Dedifferentiated amniotic fluid mesenchymal stem cell (primary cell): ENCODE measurements at regions not wholly inside any gene's neighbourhood (a gene's known extent, or its start where the extent isn't known, plus 50 kb on each side); places are given as distances from the start of the nearest gene placed in this dataset.
A peak's percentile ranks its signal among the peaks of the same experiment; 100 is the strongest.

Experiments
- DNase-seq: peaks from one replicate; pipeline ENCODE4 v3.0.0-alpha.2; 2016; ENCODE audit errors: extremely low spot score

DNA sequence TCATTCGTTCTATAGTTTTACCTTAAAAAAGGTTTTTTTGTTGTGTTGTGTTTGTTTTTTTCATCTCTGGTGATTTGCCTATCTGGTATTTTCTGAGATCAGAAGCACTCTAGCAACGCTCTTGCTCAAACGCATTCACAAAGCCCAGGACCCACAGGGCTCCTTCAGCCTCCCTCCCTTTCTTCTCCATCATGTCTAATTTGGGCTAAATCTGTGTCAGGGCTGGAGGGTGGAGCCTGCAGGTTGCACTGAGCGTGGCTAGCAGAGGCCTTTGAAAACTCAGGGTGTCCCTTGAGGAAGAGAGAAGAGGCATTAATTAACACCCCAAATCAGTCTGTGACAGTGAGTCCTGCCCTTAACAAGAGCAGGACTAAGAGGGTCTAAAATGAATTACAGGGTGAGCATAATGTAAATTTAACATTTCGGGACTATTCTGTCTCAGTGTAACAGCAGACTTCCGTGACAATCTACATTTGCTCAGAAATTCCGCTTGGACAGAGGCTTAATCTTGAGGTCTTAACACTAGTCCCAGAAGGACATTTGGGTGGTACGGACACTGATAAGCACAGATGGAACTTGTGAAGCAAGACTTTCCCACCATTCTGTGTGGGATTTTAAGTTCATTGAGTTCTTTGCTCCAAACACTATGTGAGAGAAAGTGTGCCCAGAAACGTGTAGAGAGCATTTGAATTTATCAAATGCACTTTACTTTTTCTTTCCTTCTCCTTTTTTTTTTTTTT is 174.4 kb upstream of the APCDD1 start:
- DNase-seq = no peak

DNA sequence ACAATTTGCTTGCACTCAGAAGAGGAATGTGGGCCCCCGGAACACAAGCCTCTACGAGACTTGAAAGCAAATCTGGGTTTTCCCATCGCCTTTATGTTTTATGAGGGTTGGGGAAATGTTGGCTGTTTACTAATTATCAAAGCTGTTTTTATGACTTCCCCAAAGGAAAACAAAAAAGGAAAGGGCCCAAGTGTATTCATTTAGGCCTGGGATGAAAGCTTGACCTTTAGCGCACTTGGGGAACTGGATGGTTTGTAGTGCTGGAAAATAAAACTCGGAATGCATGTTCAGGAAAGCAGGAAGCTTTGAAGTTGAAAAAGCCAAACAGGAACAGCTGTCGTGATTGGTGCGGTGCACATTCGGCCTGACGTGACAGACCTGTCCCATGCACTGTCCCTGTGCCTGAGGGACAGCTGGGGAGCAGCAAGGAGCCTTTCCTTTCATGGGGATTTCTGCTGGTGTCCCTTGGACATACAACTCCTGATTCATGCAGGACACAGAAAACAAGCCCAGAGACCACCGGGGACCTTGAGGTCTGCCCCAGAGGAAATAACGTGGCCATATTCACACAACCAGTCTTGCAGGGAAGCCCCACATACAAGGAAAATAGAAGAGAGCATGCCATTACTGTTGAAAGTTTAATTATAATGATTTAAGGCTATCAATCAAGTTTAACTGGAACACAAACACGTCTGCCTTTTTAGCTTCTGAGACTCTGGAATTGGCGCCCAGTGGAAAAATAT is 169.7 kb upstream of the APCDD1 start:
- DNase-seq = no peak

- DNase-seq = no peak
These were observed 169.2 kb upstream of the APCDD1 start for GRCh38 chr18:10285283-10285640.

- DNase-seq = no peak
These were observed 167.8 kb upstream of the APCDD1 start for GRCh38 chr18:10286580-10287150.

GRCh38 chr18:10289251-10289650 is 165.2 kb upstream of the APCDD1 start:
- DNase-seq = no peak

- DNase-seq = no peak
These were observed 164.3 kb upstream of the APCDD1 start for GRCh38 chr18:10289951-10290637.

DNA sequence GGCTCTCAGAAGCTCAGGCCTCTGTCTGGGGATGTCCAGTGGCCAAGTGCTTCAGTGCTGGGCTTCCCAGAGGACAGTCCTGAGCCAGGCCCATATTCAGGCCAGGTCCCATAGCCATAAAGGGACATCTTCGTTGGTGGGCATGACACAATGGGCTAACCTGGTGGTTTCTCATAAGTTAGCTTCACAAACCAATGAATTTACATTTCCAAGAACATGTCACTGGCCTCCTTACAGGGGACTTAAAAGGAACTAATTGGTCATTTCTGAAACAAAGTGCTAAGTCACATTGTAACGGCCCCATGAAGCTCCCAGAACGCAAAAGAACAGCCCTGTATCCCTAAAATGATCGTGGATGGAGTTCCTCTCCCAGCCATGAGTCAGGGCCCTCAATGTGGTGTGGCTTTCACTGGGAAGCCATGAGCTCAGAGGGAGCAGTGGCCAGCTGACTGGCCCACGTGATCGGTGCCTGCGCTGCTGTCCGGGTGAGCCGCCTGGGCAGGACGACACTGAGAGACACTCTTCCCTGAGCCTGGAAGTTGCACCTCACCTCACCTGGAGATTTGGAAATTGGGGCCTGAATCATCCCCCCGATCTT is 163.7 kb upstream of the APCDD1 start:
- no peak for DNase-seq

GRCh38 chr18:10291568-10291981 is 162.9 kb upstream of the APCDD1 start:
- DNase-seq = no peak

- DNase-seq = no peak
These were observed 160.5 kb upstream of the APCDD1 start for GRCh38 chr18:10293966-10294365.

DNA sequence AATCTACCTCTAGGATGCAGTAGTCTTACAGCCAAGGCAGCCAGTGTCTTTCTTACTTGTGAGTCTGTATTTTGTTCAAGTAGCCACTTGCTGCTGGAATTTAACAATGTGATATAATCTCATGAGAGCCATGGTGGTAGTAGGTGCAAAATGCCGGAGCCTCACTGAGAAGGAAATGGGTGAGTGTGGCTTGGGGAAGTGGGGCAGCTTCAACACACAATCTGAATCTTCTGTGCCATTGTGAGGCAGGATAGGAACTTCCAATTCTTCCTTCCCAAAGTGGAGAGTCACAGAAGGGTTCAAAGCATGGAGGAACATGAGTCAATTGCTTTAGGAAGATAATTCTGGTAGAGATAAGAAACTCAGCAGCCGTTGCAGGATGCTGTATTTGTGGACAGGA is 158.7 kb upstream of the APCDD1 start:
- no peak for DNase-seq

GRCh38 chr18:10296491-10296890 is 157.9 kb upstream of the APCDD1 start:
- no peak for DNase-seq

DNA sequence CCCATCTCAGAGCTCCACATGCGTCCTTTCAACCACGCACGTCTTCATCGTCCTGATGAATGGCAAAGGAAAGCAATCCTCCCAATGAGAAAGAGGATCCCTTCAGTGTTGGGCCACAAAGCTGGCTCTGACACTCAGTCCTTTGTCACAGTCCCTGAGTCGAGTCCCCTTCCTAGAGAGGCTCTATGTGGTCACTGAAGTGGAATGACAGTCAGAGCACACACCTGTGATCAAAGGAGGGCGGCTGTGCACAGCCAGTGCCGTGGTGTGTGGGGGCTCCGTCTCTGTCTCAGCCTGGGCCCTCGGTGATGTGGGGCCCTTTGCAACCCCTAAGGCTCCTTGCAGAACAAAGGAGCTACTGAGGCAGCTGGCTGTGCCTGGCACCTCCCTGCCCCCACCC is 157.3 kb upstream of the APCDD1 start:
- no peak for DNase-seq

GRCh38 chr18:10298346-10298745 is 156.1 kb upstream of the APCDD1 start:
- DNase-seq = no peak

GRCh38 chr18:10299643-10300042 is 154.8 kb upstream of the APCDD1 start:
- DNase-seq = no peak

DNA sequence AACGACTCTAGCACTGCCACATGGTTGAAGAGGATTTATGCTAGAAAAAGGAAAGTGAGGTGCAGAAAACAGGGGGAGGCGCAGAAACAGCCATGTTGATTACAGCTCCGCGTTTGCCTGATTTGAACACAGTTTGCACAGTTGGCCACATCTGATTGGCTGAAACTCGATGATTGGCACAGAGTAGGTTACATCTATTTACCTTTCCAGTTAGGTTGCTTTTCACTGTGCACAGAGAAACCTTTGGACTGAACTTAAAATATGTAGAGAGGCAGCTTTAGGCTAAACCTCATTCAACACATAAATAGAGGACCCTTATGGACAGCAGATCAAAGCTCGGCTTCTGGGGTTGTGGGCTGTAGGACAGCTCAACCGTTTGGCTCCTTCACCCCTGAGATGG is 153.7 kb upstream of the APCDD1 start:
- DNase-seq = no peak

DNA sequence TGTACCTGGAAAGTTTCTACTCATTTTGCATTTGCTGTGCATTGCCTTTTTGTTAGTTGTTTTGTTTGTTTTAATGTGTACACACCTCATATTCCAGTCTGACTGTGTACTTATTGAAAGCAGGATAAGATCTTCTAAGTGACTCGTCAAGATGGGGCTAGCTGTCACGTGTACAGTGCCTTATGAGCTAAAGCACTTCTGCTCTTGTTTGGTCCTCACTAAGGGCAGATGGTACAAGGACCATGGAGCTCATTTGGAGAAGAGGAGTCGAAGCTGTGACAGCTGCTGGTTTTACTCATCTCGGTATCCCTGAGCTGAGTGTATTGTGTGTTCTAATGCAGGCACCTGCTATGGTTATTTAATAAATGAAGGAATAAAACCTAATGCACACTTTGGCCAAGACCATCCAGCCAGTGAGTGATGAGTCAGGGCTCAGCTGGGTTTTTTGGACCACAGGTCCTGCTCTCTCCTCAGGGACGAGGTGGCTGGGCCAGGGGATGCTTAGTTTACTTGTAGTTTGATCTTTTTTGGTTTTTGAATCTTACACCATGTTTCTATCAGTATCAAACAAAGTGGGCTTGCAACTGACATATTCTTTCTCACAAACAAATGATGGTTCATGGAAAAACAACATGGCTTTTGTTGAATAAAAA is 152.5 kb upstream of the APCDD1 start:
- DNase-seq = no peak

DNA sequence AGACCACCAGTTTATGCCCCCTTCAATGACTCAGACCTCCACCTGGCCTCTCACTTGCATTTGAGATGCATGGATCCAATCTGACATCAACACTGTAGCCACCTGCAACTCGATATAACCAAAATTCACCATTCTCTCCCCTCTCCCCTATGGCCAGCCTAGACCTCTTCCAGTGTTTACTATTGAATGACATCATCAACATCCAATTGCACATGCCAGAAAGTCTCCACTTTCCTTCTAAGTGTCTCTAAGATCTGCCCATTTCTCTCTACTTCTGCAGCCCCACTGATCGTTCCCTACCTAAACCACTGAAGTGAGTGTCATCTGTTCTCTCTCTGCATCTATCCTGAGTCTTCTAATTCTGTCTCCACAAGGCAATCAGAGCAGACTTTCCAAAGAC is 151.3 kb upstream of the APCDD1 start:
- DNase-seq = no peak

GRCh38 chr18:10304853-10305252 is 149.6 kb upstream of the APCDD1 start:
- peak; percentile 45 for DNase-seq

- no peak for DNase-seq
These were observed 147.7 kb upstream of the APCDD1 start for GRCh38 chr18:10306779-10307178.

GRCh38 chr18:10308154-10308553 is 146.3 kb upstream of the APCDD1 start:
- DNase-seq = no peak

GRCh38 chr18:10310626-10311025 is 143.8 kb upstream of the APCDD1 start:
- DNase-seq = no peak
